Anterior cingulate cortex (tissue), 58 donors: ENCODE measurements at regions not wholly inside any gene's neighbourhood (a gene's known extent, or its start where the extent isn't known, plus 50 kb on each side); places are given as distances from the start of the nearest gene placed in this dataset.
"Not testable (repeated sequence)": the region's sequence is repeated elsewhere in the genome, so short reads cannot be mapped to it uniquely, and the experiment has no call there.

Experiments
- DNase-seq, 58 donors: peaks; one replicate each; lab custom pipeline; 2025; lab: John Stamatoyannopoulos, UW

DNA sequence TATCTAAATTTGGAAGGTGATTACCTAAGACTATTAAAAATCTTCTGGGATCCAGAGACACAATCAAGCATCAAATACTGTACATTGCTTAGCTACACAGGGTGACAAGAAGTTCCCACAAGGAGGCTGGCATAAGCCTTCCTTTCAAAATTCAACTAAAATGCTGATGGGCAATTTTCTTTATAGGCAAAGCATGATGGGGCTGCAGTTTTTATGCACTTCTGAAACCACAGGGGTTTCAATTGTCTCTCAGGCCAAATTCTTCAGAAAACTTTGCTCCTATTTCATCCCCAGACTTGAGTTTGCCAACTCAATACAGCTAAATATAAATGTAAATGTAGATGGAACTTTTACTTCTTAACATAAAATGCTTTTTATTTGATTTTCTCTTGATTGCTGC, 241.6 kb downstream of the ZPLD1 start:
- DNase-seq, result no peak

DNA sequence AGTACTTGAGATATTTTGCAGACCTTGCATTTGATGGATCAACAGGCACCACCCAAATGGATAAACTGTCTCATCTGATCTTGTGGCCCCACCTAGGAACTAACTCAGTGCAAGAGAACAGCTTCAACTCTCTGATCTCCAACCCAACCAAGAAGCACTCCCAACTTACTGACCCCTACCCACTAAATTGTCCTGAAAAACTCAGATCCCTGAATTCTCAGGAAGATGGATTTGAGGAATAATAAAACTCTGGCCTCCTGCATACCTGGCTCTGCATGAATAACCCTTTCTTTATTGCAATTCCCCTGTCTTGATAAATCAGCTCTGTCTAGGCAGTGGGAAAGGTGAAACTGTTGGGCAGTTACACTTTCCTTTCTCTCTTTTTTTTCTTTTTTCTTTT, 247.9 kb downstream of the ZPLD1 start:
- no peak for DNase-seq

DNA sequence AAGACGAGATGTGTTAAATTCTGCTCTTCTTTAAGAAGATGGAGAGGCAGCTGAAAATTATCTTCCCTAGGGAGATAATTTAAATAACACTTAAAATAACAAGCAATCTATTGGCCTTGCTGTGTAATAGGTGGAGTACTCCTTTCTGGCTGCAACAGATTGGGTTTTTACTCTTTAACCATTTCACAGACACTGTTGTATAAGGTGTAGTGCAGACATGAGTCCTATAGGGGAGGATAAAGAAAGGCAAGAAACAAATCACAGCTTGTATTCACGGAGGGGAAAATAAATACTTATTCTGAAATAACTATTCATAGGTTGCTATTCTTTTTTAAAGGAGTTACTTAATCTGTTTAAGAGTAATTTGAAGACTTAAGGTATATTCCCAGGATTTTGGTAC, 252.0 kb downstream of the ZPLD1 start:
- no peak for DNase-seq

DNA sequence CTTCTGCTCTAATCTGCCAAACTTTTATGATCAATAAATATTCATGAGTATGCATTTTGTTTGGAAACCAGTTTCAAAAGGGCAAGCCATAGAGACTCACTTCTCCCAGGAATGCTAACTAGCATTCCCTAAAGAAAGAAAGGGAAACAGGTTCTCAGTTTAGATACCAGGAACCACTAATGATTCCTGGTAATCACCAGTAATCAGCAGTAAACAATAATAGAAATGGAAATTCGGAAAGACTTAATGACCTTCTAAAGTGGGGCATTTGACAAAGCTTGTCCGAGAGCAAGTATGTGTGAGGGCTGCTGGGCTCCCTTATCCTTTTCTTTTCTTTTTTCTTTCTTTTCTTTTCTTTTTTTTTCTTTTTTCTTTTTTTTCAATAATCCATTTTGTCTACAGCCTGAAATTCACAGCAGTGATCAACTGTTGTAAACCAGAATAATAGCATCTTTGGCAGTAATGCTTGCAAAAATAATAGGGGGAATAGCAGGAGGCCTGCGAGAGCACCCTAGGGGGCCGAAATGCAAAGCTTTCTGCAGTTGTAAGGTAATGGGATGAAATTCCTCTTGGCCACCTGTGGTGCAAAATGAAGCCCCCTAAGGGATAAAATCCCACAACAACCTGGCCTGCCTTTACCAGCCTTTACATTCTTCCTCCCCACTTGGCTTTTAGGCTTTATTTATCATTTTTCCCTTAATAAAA, 253.2 kb downstream of the ZPLD1 start:
- no peak for DNase-seq

DNA sequence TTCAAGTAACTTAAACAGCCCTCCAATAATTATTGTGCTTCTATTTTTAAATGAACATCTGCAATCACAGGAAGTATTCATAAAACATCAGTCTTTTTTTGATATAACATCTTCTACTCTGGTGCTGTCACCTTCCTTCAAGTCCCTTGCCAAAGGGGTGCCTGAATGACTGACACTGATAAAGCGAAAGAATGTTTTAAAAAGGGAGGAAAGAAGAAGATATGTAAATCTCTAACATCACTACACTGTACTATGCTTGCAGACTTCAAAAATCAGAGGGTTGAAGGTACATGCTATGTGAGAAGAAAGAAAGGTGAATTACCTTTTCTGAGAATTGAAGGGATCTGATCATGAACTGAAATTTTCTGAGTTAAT, 253.7 kb downstream of the ZPLD1 start:
- no peak for DNase-seq

DNA sequence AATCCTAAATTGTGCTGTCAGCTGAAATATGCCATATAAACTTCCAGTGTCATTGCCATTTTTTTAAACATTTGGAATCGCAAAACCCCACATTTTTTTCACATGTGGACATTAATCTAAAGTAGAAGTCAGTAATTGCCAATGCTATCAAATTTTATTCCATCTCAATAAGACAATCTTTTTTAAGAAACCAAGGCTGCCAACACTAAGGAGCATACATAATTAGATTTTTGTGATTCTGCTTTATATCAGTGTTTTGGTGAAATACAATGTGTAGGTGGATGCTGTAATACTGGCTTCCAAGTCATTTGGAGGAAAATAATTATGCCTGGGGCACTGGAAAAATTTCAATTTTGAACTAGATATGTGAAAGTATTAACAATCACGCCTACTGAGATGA, 256.7 kb downstream of the ZPLD1 start:
- DNase-seq, result no peak

DNA sequence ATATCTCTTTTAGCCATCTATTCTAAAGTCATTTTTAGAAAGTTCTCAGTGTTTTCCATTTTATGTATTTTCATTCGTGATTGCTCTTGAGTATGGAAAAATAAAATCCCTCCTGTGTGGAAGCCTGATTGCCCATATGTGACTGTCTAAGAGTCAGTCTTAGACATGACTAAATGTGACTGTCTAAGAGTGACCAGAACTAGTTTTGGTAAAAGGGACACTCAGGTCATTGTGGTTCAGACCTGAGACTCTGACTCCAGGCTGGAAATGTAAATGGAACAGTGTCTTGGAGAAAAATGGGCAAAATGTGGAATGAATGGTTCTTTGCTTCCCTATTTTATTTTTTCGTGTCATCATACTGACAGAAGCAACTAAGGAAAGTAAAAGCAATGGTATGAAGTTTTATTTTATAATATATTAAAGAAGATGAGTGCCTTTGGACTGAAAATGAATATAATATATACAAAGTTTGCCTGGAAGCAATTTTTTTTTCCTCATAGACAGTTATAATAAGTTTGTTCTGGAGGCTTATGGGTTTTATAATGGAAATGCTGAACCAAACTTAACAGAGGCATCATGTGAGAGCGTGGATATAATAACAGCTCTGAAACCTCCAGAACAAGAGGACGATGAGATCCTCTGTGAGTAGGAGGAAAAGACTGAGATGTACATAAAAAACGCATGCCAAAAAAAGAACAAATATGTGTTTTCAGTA, 264.4 kb downstream of the ZPLD1 start:
- DNase-seq, result no peak

DNA sequence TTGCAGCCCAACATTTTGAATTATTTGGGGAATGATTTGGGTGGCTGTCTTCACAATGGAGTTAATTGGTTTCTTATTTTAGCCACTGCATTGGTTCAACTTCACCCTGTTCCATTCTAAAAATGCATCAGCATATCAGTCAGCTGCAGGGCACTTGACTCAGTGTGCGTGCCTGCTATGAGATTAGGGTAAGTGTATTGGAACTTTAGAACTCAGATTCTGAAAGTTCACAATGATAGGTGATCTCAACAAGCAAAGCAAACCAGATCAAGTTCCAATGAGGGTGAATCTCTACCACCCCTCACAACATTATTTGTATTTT, 265.0 kb downstream of the ZPLD1 start:
- no peak for DNase-seq

DNA sequence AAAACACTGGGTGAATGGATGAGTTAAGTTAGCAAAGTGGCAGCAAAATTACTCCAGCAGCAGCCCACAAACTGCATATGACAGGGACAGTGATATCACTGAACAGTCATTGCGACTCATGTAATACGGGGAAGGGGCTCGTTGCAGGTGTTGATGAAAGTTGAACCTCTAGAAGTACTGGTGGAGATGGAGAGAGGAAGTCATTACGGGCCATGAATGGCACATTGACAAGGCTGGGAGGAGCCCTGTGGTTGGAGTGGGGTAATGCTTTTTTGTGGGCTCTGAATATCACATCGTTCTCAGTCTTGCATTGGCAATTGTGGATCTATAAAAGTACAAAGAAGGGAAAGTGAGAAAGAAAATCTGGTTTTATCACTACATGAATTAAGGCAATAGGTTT, 278.1 kb downstream of the ZPLD1 start:
- DNase-seq, result no peak

DNA sequence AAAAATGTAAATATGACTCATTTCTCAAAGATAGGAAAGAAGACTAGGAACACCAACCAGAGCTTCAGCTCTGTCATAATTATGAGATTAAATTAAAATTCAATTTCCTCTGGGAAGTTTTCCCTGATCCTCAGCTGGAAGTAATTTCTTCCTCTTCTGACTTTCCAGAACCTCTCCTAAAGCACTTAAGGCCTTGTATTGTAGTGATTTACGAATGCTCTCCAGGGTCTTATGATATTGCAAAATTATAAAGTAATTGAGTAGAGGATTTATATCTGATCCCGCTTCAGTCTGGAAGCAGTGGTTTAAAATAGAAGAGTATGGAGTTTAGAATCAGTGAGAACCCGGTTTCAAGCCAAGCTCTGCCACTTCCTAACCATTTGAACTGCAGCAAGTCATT, 279.8 kb downstream of the ZPLD1 start:
- DNase-seq, result no peak

DNA sequence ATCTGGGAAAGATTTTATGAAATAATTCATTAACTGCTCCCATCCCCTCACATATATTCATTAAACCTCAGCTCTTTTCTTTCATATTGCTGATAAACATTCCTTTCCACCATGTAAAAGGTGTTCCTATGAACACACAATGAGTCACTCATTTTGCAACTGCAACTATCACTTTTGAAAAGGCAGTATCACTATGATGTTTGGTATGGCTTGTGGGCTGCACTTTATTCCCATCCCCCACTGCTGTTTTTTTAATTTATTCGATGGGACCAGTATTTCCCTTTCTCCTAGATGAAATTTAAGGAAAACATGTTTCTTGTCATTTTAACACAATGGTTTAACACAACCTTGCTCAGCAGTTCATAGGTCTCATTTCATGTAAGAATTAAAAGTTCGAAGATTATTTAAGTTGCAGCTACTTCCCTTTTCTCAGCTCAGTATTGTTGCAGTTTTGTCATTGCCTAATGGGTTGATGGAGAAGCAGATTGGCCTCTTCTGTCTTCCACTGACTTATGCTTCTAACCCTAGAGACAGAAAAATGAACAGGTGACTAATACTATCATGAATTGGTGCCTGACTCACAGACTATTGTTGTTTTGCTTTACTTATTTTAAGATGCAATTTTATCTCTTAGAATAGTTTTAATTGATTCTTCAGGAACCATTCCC, 280.3 kb downstream of the ZPLD1 start:
- DNase-seq, result no peak

DNA sequence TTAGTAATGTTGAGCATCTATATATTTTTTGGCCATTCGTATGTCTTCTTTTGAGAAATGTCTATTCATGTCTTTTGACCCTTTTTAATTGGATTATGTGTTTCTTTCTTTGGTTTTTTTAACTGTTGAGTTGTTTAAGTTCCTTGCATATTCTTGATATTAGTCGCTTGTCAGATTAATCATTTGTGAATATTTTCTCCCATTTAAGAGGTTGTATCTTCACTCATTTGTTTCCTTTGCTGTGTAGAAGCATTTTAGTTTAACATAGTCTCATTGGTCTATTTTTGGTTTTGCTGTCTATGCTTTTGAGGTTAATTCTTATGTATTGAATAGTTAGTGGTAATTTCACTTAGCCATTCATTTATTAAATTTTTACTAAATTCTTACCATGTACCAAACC, 283.8 kb downstream of the ZPLD1 start:
- DNase-seq, result no peak

DNA sequence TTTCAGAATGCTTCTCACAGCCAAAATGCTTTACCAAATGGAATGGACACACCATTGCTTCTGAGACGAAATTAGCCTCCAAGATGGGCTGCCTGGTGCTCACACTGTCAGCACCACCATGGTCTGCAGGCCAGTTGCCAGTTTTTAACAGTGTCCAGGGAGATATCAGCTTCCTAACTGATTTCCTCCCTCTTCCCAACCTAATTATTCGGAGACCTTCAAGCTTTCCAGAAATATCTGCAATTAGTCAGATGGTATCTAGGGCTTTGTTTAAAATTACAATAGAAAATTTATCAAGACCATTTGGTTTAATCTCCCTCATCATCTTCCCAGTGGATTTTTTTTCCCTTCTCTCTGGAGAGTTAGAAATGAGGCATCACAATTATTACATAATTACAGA, 287.5 kb downstream of the ZPLD1 start:
- no peak for DNase-seq

DNA sequence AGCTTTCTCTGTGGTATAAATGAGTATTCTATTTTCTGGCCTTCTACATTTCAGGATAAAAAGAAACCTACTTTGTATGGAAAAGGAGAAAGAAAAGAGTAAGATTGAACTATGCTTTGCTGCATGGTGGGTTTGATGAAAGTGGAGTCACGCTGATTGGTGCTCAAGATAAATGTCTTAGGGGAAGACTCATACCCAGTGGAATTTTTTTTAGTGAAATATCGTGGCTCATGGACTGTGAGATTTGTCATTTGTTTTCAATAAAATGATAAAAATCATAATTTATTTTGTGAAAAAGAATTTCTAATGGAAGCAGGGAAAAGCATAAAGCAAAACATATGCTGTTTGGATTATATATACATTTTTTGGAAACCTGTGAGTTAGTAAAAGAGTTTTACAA, 292.5 kb downstream of the ZPLD1 start:
- no peak for DNase-seq

DNA sequence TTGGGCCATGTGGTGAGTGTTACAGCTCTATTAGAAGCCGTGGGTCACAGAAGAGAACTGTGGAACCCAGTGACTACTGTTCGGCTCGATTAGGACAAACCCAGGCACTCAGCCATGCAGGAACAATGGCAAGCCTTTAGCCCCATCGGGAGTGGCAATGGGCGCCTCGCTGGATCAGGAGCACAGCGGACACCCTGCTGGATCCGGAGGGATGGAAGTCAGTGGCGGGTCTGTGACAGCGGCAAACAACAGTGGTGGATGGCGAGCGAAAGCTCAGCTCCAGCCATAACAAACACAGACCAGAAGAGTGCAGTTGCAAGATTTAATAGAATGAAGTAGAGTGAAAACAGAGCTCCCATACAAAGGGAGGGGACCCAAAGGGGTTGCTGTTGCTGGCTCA, 297.8 kb downstream of the ZPLD1 start:
- DNase-seq, result not testable (repeated sequence)

DNA sequence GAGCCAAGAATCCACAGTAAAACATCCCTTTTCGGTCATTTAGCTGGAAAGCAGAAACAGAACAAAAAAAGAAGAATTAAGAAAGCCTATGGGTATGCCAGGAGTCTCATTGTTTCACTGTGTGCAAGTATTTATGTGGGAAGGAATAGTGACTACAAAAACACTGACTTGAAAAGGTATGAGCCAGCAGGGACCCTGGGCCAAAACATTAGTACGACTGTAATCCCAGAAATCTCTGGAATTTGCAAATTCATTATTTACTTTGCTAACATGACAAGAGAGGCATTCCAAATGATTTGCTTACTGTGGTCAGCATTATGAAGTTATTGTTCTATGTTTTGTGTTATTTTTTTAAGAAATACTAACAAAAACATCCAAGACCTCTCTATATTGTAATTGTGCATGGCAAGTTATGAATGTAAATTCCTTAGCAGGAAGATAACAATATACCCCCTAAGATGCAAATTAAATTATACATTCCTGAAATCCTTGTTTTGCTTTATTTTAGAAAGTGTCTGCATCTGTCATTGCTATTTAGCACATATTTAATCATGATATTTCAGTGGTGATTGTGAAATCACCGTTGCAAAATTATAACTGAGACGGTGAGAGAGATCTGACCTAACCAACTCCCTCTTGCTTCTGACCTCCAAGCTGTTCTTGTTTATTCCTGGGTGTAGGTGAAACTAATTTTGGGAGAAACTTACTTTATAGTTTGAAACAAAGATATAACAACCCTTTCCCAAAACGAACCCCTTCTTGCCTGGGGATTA, 299.2 kb downstream of the ZPLD1 start:
- no peak for DNase-seq

DNA sequence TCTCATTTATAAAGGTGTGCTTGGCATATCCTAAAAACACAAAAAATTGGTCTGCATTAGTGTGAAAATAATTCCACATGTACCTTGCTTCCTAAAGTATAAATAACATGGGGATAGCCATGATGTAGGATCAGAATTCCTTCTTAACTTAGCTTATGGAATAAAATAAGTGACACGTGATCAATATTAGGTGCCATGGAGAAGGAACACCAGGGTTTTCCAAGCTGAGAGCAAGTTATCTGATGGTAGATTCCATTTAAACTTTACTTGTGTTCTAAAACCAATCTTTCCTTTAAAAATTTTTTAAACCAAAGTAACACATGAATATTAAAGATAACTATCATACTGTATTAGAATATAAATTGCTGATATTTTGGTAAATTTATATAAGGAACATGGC, 300.5 kb downstream of the ZPLD1 start:
- no peak for DNase-seq

DNA sequence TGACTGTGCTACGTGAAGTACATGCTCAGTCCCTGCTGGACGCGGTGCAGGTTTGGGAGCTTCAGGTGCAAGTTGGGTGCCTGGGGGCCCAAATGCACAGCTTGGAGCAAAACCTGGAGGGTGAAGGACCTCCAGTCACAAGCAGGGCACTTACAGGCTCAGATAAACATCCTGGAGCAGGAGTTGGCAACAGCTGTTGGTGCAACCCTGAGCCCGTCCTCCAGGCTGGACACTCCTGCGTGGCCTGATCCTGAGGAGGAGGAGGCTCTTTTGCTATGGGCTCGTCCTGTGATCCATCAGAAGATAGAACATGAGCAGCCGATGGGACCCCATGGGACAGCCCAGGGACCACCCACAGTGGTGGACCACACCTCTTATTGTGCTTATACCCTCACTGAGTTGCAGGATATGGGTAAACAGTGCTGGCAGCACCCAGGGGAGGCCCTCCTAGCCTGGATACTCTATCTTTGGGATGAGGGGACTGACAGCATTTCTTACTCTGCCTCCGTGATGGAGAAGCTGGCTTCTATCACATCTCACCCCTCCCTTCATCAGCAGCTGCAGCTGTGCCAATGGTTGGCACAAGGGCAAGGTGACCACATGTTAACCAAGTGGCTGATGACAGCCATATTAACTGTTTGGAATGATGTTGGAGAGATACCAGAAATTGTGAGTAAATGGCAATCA, 301.6 kb downstream of the ZPLD1 start:
- DNase-seq, result no peak

DNA sequence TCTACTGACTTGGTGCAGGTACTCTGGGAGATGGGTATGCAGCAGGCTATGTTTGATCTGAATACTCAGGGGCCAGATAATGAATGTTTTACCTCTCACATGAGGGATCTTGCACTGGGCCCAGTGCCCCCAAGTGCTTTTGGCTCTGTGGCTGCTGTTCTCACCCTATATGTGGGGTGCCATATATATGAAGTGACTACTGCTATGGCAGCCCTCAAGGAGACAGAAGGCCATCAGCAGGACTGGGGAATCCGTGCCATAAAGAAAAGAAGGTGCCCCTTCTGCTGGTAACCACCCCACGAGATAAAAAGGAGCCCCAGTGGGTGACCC, 302.1 kb downstream of the ZPLD1 start:
- DNase-seq, result no peak

DNA sequence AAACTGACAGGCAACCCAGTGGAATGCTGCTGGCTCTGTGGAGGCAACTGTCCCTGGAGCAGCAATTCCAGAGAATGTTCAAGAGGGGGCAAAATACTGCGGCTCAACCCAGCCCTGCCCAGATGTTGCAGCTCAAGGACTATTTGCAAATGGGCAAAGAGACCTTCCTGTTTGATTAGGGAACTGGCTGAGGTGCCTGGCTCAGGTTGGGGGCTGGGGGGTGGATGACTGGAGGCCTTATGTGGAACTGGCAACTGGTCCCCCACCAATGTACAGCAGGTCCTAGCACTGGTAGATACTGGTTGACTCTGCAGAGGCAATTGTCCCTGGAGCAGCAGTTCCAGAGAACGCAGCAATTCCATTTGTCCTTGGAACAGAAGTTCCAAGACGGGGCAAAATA, 302.5 kb downstream of the ZPLD1 start:
- DNase-seq, result no peak

DNA sequence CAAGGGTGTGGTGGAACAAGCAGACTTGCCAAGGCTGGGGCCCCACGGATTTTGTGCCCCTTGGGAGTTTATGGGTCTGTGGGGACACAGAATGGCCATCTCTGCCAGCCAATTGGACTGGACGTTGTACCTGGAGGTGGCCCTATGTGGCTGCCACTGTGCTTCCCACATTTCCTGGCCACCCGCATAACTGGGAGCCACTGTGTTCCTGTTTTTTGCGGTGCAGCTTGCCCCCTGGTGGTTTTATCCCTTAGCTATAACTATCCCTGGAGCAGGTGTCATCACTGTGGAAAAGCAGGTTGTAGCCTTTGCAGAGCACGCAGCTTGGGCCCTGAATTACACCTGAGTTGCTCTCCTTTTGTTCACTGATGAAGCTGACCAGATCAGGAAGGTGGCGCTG, 306.3 kb downstream of the ZPLD1 start:
- no peak for DNase-seq
